Stimulated activated naive B cell treated with anti-CD40 and anti-IgM and Interleukin-4, amounts not matched to agents 10 μg/mL and 1 μg/mL and 100 μg/mL, for 72 hours (primary cell): ENCODE measurements at regions not wholly inside any gene's neighbourhood (a gene's known extent, or its start where the extent isn't known, plus 50 kb on each side); places are given as distances from the start of the nearest gene placed in this dataset.
A peak's percentile ranks its signal among the peaks of the same experiment; 100 is the strongest.
"Not testable (repeated sequence)": the region's sequence is repeated elsewhere in the genome, so short reads cannot be mapped to it uniquely, and the experiment has no call there.

Source experiments
- ATAC-seq, 2 donors: fragments of 150-1000 bp; cut with Tn5 transposase; replicated peaks; 2 replicates each; pipeline ENCODE4 v1.10.0; 2021; ENCODE audit warnings: moderate library complexity in 1 of 2
- DNase-seq: peaks from one replicate; pipeline ENCODE4 v3.0.0; 2021
- H3K27ac Mint-ChIP-seq: one replicate; pipeline ENCODE4 v1.8.0; 2022; ENCODE audit warnings: mild to moderate bottlenecking, mixed read lengths
- H3K27me3 Mint-ChIP-seq, 2 donors: one replicate each; pipeline ENCODE4 v1.8.0; 2022; ENCODE audit warnings: mixed read lengths in 2 of 2
- H3K36me3 Mint-ChIP-seq, 2 donors: one replicate each; pipeline ENCODE4 v1.8.0; 2022; ENCODE audit warnings: mixed read lengths in 2 of 2, mild to moderate bottlenecking in 1 of 2
- H3K4me1 Mint-ChIP-seq, 2 donors: one replicate each; pipeline ENCODE4 v1.8.0; 2022; ENCODE audit warnings: mixed read lengths in 2 of 2, mild to moderate bottlenecking in 1 of 2
- H3K4me3 Mint-ChIP-seq, 2 donors: one replicate each; pipeline ENCODE4 v1.8.0; 2022; ENCODE audit warnings: mild to moderate bottlenecking in 2 of 2, mixed read lengths in 2 of 2, moderate library complexity in 1 of 2
- H3K9me3 Mint-ChIP-seq, 2 donors: one replicate each; pipeline ENCODE4 v1.8.0; 2022; ENCODE audit warnings: mixed read lengths in 2 of 2, mild to moderate bottlenecking in 1 of 2

GRCh38 chr11:33953289-33953688 lies 61.4 kb upstream of the LMO2 start:
- Mint-ChIP-seq H3K27me3 (peaks cover 5% of the 10 kb centered on the region in 2 donors), H3K27ac (no peak overlapping the region), H3K4me3 (no peak overlapping the region), H3K4me1 (peaks cover 3 to 7% of the 10 kb centered on the region in 2 donors), H3K36me3 (no peaks in the 10 kb centered on the region), H3K9me3 (no peaks in the 10 kb centered on the region)
- ATAC-seq, result no peak
- DNase-seq, result no peak

- no peak overlapping the region for H3K27ac Mint-ChIP-seq
- no peak for ATAC-seq
- H3K27me3 Mint-ChIP-seq, result peaks cover 5% of the 10 kb centered on the region in 2 donors
- H3K4me3 Mint-ChIP-seq, result no peak overlapping the region
- no peaks in the 10 kb centered on the region for H3K36me3 Mint-ChIP-seq
- peaks cover 3 to 7% of the 10 kb centered on the region in 2 donors for H3K4me1 Mint-ChIP-seq
- DNase-seq, result no peak
- H3K9me3 Mint-ChIP-seq, result no peaks in the 10 kb centered on the region
Measured at GRCh38 chr11:33952805-33953204, 60.9 kb upstream of the LMO2 start.

GRCh38 chr11:33949252-33949913 lies 57.5 kb upstream of the LMO2 start:
- H3K4me3 Mint-ChIP-seq, result no peak overlapping the region
- H3K4me1 Mint-ChIP-seq, result peaks cover 6 to 10% of the 10 kb centered on the region in 2 donors
- H3K27ac Mint-ChIP-seq, result peak overlapping the region; percentile 52
- no peak for ATAC-seq
- peaks cover 4 to 5% of the 10 kb centered on the region in 2 donors for H3K27me3 Mint-ChIP-seq
- no peaks in the 10 kb centered on the region for H3K9me3 Mint-ChIP-seq
- no peaks in the 10 kb centered on the region for H3K36me3 Mint-ChIP-seq
- no peak for DNase-seq

- Mint-ChIP-seq H3K27me3 (peaks cover 0 to 5% of the 10 kb centered on the region in 2 donors), H3K9me3 (no peaks in the 10 kb centered on the region), H3K4me1 (peaks cover 9 to 17% of the 10 kb centered on the region in 2 donors), H3K4me3 (no peak overlapping the region), H3K36me3 (no peaks in the 10 kb centered on the region), H3K27ac (no peak overlapping the region)
- DNase-seq (no peak), ATAC-seq (no peak)
Measured at GRCh38 chr11:33948494-33948893, 56.6 kb upstream of the LMO2 start.

GRCh38 chr11:33947918-33948317 lies 56.0 kb upstream of the LMO2 start:
- peaks cover 12 to 20% of the 10 kb centered on the region in 2 donors for H3K4me1 Mint-ChIP-seq
- H3K9me3 Mint-ChIP-seq, DNase-seq, H3K27ac Mint-ChIP-seq, H3K4me3 Mint-ChIP-seq, H3K27me3 Mint-ChIP-seq, H3K36me3 Mint-ChIP-seq, ATAC-seq: not testable (repeated sequence)

- ATAC-seq (no peak), DNase-seq (no peak)
- H3K27me3 Mint-ChIP-seq, result no peaks in the 10 kb centered on the region
- H3K27ac Mint-ChIP-seq, result no peak overlapping the region
- H3K36me3 Mint-ChIP-seq, result no peaks in the 10 kb centered on the region
- no peak overlapping the region for H3K4me3 Mint-ChIP-seq
- H3K4me1 Mint-ChIP-seq, result peaks cover 18 to 26% of the 10 kb centered on the region in 2 donors
- no peaks in the 10 kb centered on the region for H3K9me3 Mint-ChIP-seq
Measured at GRCh38 chr11:33946930-33947329, 55.1 kb upstream of the LMO2 start.

GRCh38 chr11:33945481-33946268 lies 53.8 kb upstream of the LMO2 start:
- no peaks in the 10 kb centered on the region for H3K36me3 Mint-ChIP-seq
- H3K9me3 Mint-ChIP-seq, result no peaks in the 10 kb centered on the region
- DNase-seq, result no peak
- H3K27me3 Mint-ChIP-seq, result no peaks in the 10 kb centered on the region
- no peak overlapping the region for H3K4me3 Mint-ChIP-seq
- peaks cover 23 to 39% of the 10 kb centered on the region in 2 donors for H3K4me1 Mint-ChIP-seq
- H3K27ac Mint-ChIP-seq, result no peak overlapping the region
- no peak for ATAC-seq

- no peak overlapping the region for H3K4me3 Mint-ChIP-seq
- ATAC-seq, result no peak
- no peaks in the 10 kb centered on the region for H3K27me3 Mint-ChIP-seq
- DNase-seq, result no peak
- H3K27ac Mint-ChIP-seq, result no peak overlapping the region
- H3K4me1 Mint-ChIP-seq, result peaks cover 23 to 43% of the 10 kb centered on the region in 2 donors
- H3K36me3 Mint-ChIP-seq, result no peaks in the 10 kb centered on the region
- H3K9me3 Mint-ChIP-seq, result no peaks in the 10 kb centered on the region
Measured at GRCh38 chr11:33944693-33945424, 53.0 kb upstream of the LMO2 start.

GRCh38 chr11:33944345-33944692 lies 52.4 kb upstream of the LMO2 start:
- no peak for DNase-seq
- H3K36me3 Mint-ChIP-seq, result no peaks in the 10 kb centered on the region
- no peaks in the 10 kb centered on the region for H3K27me3 Mint-ChIP-seq
- peaks cover 23 to 43% of the 10 kb centered on the region in 2 donors for H3K4me1 Mint-ChIP-seq
- H3K9me3 Mint-ChIP-seq, result no peaks in the 10 kb centered on the region
- no peak for ATAC-seq
- H3K4me3 Mint-ChIP-seq, result no peak overlapping the region
- peak overlapping the region; percentile 59 for H3K27ac Mint-ChIP-seq

GRCh38 chr11:33942954-33943353 lies 51.1 kb upstream of the LMO2 start:
- ATAC-seq (peak; percentile 95 to 96), DNase-seq (peak; percentile 66)
- H3K27ac Mint-ChIP-seq, result peak overlapping the region; percentile 80
- H3K27me3 Mint-ChIP-seq, result peaks cover 5 to 9% of the 10 kb centered on the region in 2 donors
- H3K4me1 Mint-ChIP-seq, result peaks cover 24 to 46% of the 10 kb centered on the region in 2 donors
- H3K36me3 Mint-ChIP-seq, result no peaks in the 10 kb centered on the region
- H3K9me3 Mint-ChIP-seq, result no peaks in the 10 kb centered on the region
- peak overlapping the region; percentile 60 to 66 for H3K4me3 Mint-ChIP-seq

- H3K4me1 Mint-ChIP-seq, result peaks cover 34 to 58% of the 10 kb centered on the region in 2 donors
- H3K4me3 Mint-ChIP-seq, result peak overlapping the region in 1 of 2 donors; percentile 10
- H3K9me3 Mint-ChIP-seq, result no peaks in the 10 kb centered on the region
- no peaks in the 10 kb centered on the region for H3K36me3 Mint-ChIP-seq
- ATAC-seq (peak in 1 of 2 donors; percentile 32), DNase-seq (no peak)
- no peak overlapping the region for H3K27ac Mint-ChIP-seq
- H3K27me3 Mint-ChIP-seq, result peaks cover 5 to 11% of the 10 kb centered on the region in 2 donors
Measured at GRCh38 chr11:33941637-33942160, 49.8 kb upstream of the LMO2 start.
